Activated CD4-positive, alpha-beta memory T cell treated with anti-CD3 and anti-CD28 coated beads for 36 hours (primary cell): ENCODE measurements at regions not wholly inside any gene's neighbourhood (a gene's known extent, or its start where the extent isn't known, plus 50 kb on each side); places are given as distances from the start of the nearest gene placed in this dataset.

Source experiments
- CTCF ChIA-PET: fragments of 350-600 bp; sonication (Branson Sonifier 250); formaldehyde crosslinking; loops from one replicate; lab custom pipeline; 2021; ENCODE audit warnings: antibody characterized with exemption, inconsistent platforms; lab: Charles Lee
- POLR2A ChIA-PET: fragments of 350-600 bp; sonication (Branson Sonifier 250); formaldehyde crosslinking; loops from one replicate; lab custom pipeline; 2021; ENCODE audit warnings: antibody characterized with exemption; lab: Charles Lee
- DNase-seq: peaks from one replicate; pipeline ENCODE4 v3.0.0-alpha.2; 2020
- H3K27ac Mint-ChIP-seq: one replicate; pipeline ENCODE4 v1.8.0; 2021; ENCODE audit warnings: mixed read lengths
- H3K27me3 Mint-ChIP-seq: one replicate; pipeline ENCODE4 v1.8.0; 2021; ENCODE audit warnings: mixed read lengths
- H3K36me3 Mint-ChIP-seq: one replicate; pipeline ENCODE4 v1.8.0; 2021; ENCODE audit warnings: mixed read lengths
- H3K4me1 Mint-ChIP-seq: one replicate; pipeline ENCODE4 v1.8.0; 2021; ENCODE audit warnings: low read depth, mixed read lengths
- H3K4me3 Mint-ChIP-seq: one replicate; pipeline ENCODE4 v1.8.0; 2021; ENCODE audit warnings: mild to moderate bottlenecking, mixed read lengths
- H3K9me3 Mint-ChIP-seq: one replicate; pipeline ENCODE4 v1.8.0; 2021; ENCODE audit warnings: mixed read lengths
- intact Hi-C: fragments of 100-400 bp; cut with micrococcal nuclease; formaldehyde crosslinking; loops from one replicate; pipeline ENCODE4 v1.15.1; 2023

- ChIA-PET CTCF (no interaction called here), POLR2A (no interaction called here)
- intact Hi-C loops, result no loop called here
- H3K27ac Mint-ChIP-seq, result no peak overlapping the region
- DNase-seq, result no peak
- H3K4me1 Mint-ChIP-seq, result no peaks in the 10 kb centered on the region
- H3K36me3 Mint-ChIP-seq, result no peaks in the 10 kb centered on the region
- no peak overlapping the region for H3K4me3 Mint-ChIP-seq
- no peaks in the 10 kb centered on the region for H3K27me3 Mint-ChIP-seq
- H3K9me3 Mint-ChIP-seq, result no peaks in the 10 kb centered on the region
Observed at GRCh38 chr12:77247542-77247941, 182.2 kb upstream of the E2F7 start.

- Mint-ChIP-seq H3K27ac (no peak overlapping the region), H3K4me3 (no peak overlapping the region), H3K4me1 (no peaks in the 10 kb centered on the region), H3K36me3 (no peaks in the 10 kb centered on the region), H3K27me3 (no peaks in the 10 kb centered on the region), H3K9me3 (no peaks in the 10 kb centered on the region)
- intact Hi-C loops, result no loop called here
- DNase-seq, result no peak
- CTCF ChIA-PET, result no interaction called here
- POLR2A ChIA-PET, result no interaction called here
Observed at GRCh38 chr12:77243345-77243744, 178.0 kb upstream of the E2F7 start.

DNA sequence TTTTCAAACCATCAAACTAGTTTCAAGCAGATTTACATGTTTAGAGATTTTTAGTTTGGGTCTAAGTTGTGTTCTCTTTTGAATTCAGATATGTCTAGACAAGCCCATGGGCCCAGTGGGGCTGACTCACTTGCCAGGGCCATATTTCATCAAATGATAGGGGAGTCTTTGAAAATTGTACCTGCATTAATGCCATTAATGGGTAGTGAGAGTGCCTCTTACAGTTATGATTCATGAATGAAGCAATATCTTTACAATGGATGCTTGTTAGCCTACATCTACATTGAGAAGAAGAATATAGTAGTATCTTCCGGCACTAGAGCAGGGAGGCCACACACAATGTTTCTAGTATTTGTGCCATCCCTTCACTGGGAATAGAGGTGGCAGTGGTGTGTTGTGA is 174.2 kb upstream of the E2F7 start:
- intact Hi-C loops, result no loop called here
- Mint-ChIP-seq H3K27ac (no peak overlapping the region), H3K4me1 (no peaks in the 10 kb centered on the region), H3K27me3 (no peaks in the 10 kb centered on the region), H3K9me3 (no peaks in the 10 kb centered on the region), H3K36me3 (no peaks in the 10 kb centered on the region), H3K4me3 (no peak overlapping the region)
- DNase-seq, result no peak
- ChIA-PET POLR2A (no interaction called here), CTCF (no interaction called here)

- Mint-ChIP-seq H3K27me3 (no peaks in the 10 kb centered on the region), H3K4me1 (no peaks in the 10 kb centered on the region), H3K4me3 (no peak overlapping the region), H3K9me3 (no peaks in the 10 kb centered on the region), H3K27ac (no peak overlapping the region), H3K36me3 (no peaks in the 10 kb centered on the region)
- POLR2A ChIA-PET, result no interaction called here
- DNase-seq, result no peak
- CTCF ChIA-PET, result no interaction called here
- intact Hi-C loops, result no loop called here
Observed at GRCh38 chr12:77238335-77238734, 173.0 kb upstream of the E2F7 start.

DNA sequence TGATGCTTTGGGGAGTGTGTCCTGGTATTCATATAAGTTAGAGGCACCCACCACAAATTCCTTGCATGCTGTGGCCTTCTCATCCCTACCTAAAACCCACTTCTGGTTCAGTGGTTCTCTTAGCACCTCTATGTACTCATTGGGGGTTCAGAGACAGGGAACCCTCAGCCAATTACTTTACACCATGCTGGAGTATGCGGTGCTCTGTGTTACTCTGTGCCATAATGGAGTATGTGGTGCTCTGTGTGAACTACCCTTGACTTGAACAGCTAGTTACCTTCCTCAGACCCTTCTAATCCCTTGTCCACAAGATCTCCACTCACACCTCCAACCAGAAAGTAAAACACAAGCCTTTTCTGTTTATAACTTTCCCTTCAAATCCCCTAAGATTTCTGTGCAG is 172.5 kb upstream of the E2F7 start:
- Mint-ChIP-seq H3K27ac (no peak overlapping the region), H3K36me3 (no peaks in the 10 kb centered on the region), H3K27me3 (no peaks in the 10 kb centered on the region), H3K4me3 (no peak overlapping the region), H3K9me3 (no peaks in the 10 kb centered on the region), H3K4me1 (no peaks in the 10 kb centered on the region)
- ChIA-PET POLR2A (no interaction called here), CTCF (no interaction called here)
- intact Hi-C loops, result no loop called here
- DNase-seq, result no peak

- intact Hi-C loops, result no loop called here
- Mint-ChIP-seq H3K27ac (no peak overlapping the region), H3K9me3 (no peaks in the 10 kb centered on the region), H3K4me3 (no peak overlapping the region), H3K36me3 (no peaks in the 10 kb centered on the region), H3K27me3 (no peaks in the 10 kb centered on the region), H3K4me1 (no peaks in the 10 kb centered on the region)
- ChIA-PET CTCF (no interaction called here), POLR2A (no interaction called here)
- no peak for DNase-seq
Observed at GRCh38 chr12:77236066-77236465, 170.7 kb upstream of the E2F7 start.

DNA sequence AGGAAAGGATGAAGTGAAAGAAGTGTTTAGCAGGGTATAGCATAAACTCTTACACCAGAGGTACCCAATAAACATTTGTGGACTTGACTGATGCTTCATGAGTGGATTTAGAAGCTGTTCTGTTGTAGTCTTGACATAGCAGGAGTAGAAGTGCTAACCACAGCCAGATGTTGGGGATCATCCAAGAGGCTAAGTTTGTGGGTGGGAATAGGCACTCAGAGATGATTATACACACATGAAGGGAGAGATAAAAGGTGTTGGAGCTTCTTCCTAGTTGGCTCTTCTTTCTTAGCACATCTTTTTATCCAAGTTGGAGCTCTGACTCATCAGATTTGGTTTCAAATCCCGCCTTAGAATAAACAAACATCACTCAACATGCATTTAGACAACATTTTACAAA is 166.7 kb upstream of the E2F7 start:
- Mint-ChIP-seq H3K27me3 (no peaks in the 10 kb centered on the region), H3K27ac (no peak overlapping the region), H3K9me3 (no peaks in the 10 kb centered on the region), H3K4me1 (no peaks in the 10 kb centered on the region), H3K4me3 (no peak overlapping the region), H3K36me3 (no peaks in the 10 kb centered on the region)
- ChIA-PET POLR2A (no interaction called here), CTCF (no interaction called here)
- DNase-seq, result no peak
- intact Hi-C loops, result no loop called here

DNA sequence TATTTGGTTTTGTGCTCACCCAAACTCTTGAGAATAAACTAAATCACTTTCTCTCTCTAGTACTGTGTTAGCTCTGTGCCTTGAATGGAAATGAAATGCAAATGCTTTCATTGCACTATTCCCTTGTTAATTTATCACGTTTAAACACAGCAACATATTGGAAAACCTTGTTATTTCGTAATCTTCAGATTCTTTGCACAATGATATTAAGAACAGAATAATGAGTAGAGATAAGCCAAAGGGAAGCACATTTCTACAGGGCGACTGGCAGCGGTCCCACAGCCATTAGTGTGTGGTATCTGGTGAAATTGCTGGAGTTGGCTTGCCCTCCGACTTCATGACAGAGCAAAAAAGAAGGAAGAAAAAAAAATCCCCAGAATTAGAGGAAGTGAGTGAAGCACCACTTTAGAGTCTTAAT is 166.1 kb upstream of the E2F7 start:
- intact Hi-C loops, result no loop called here
- Mint-ChIP-seq H3K27ac (no peak overlapping the region), H3K4me3 (no peak overlapping the region), H3K36me3 (no peaks in the 10 kb centered on the region), H3K9me3 (no peaks in the 10 kb centered on the region), H3K27me3 (no peaks in the 10 kb centered on the region), H3K4me1 (no peaks in the 10 kb centered on the region)
- no peak for DNase-seq
- ChIA-PET CTCF (no interaction called here), POLR2A (no interaction called here)

DNA sequence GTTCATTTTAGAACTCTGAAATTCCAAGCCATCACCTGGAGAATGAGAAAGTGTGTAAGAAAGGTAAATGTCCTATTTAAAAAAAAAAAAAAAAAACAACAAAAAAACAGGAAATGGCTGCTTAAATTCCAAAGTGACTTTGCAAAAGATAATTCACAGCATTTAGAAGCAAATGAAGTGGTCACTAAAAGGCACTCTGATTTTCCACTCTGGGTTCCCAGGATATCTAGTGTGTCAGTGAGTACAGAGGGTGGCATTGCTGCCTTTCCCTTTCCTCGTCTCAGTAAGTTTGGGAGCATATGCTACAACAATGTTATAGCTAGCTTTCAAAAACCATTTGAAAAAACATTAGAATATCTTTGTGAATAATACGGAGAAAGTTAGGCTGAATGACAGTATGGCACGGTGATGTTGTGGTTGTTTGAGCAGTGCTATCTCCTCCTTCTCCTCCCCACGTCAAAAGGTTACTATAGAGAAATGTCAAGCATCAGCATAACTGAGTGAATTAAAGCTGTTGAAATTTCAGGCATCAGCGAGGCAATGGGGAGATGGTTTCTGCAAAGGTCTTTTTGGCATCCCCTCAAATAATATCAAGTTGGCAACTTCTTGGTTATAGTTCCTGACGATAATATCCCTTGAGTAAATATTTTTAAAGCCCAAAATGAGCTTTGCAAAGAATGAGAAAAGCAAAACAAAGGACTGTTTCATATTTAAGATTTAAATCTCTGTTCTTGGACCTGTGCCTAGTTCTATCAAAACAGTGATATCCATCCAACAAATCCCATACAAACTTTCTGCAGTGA is 164.5 kb upstream of the E2F7 start:
- no peaks in the 10 kb centered on the region for H3K4me1 Mint-ChIP-seq
- H3K4me3 Mint-ChIP-seq, result no peak overlapping the region
- intact Hi-C loops, result no loop called here
- H3K27ac Mint-ChIP-seq, result no peak overlapping the region
- no peak for DNase-seq
- no peaks in the 10 kb centered on the region for H3K36me3 Mint-ChIP-seq
- POLR2A ChIA-PET, result no interaction called here
- CTCF ChIA-PET, result no interaction called here
- H3K27me3 Mint-ChIP-seq, result no peaks in the 10 kb centered on the region
- H3K9me3 Mint-ChIP-seq, result no peaks in the 10 kb centered on the region

- intact Hi-C loops, result no loop called here
- no peak overlapping the region for H3K4me3 Mint-ChIP-seq
- no peak for DNase-seq
- no peak overlapping the region for H3K27ac Mint-ChIP-seq
- H3K9me3 Mint-ChIP-seq, result no peaks in the 10 kb centered on the region
- H3K36me3 Mint-ChIP-seq, result no peaks in the 10 kb centered on the region
- H3K27me3 Mint-ChIP-seq, result no peaks in the 10 kb centered on the region
- ChIA-PET CTCF (no interaction called here), POLR2A (no interaction called here)
- H3K4me1 Mint-ChIP-seq, result no peaks in the 10 kb centered on the region
Observed at GRCh38 chr12:77228376-77228775, 163.0 kb upstream of the E2F7 start.

GRCh38 chr12:77226368-77226767 is 161.0 kb upstream of the E2F7 start:
- H3K27ac Mint-ChIP-seq, result no peak overlapping the region
- no peaks in the 10 kb centered on the region for H3K36me3 Mint-ChIP-seq
- H3K9me3 Mint-ChIP-seq, result no peaks in the 10 kb centered on the region
- no peaks in the 10 kb centered on the region for H3K4me1 Mint-ChIP-seq
- H3K4me3 Mint-ChIP-seq, result no peak overlapping the region
- no peak for DNase-seq
- POLR2A ChIA-PET, result no interaction called here
- intact Hi-C loops, result no loop called here
- no peaks in the 10 kb centered on the region for H3K27me3 Mint-ChIP-seq
- CTCF ChIA-PET, result no interaction called here

- H3K4me3 Mint-ChIP-seq, result no peak overlapping the region
- H3K27ac Mint-ChIP-seq, result no peak overlapping the region
- no peaks in the 10 kb centered on the region for H3K4me1 Mint-ChIP-seq
- no peaks in the 10 kb centered on the region for H3K36me3 Mint-ChIP-seq
- intact Hi-C loops, result no loop called here
- ChIA-PET CTCF (no interaction called here), POLR2A (no interaction called here)
- no peaks in the 10 kb centered on the region for H3K27me3 Mint-ChIP-seq
- no peak for DNase-seq
- H3K9me3 Mint-ChIP-seq, result no peaks in the 10 kb centered on the region
Observed at GRCh38 chr12:77225373-77225772, 160.0 kb upstream of the E2F7 start.

DNA sequence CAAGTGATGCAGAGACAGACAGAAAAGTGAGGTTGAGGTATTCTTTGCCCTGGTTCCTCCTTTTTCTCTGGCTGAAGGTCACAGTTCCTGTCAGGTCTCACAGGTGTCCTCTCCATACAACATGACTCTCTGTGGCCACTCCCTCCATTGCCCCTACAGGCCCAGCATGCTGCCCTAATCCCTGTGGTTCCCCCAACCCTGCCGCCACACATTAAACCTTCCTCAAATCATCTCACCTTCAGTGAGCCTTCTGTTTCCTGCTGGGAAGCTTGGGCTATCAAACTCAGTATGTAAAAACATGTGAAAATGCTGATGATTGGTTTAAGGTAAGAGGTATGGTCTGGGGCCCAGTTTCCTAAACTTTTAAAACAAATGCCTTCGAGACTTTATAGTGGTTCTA is 159.0 kb upstream of the E2F7 start:
- Mint-ChIP-seq H3K4me1 (no peaks in the 10 kb centered on the region), H3K27ac (no peak overlapping the region), H3K36me3 (no peaks in the 10 kb centered on the region), H3K9me3 (no peaks in the 10 kb centered on the region), H3K4me3 (no peak overlapping the region), H3K27me3 (no peaks in the 10 kb centered on the region)
- intact Hi-C loops, result no loop called here
- ChIA-PET CTCF (no interaction called here), POLR2A (no interaction called here)
- no peak for DNase-seq
